Cardiac fibroblast (primary cell): ENCODE measurements at regions not wholly inside any gene's neighbourhood (a gene's known extent, or its start where the extent isn't known, plus 50 kb on each side); places are given as distances from the start of the nearest gene placed in this dataset.

ENCODE experiments used
- DNase-seq, 2 donors: peaks; one replicate each; pipeline versions ENCODE4 v3.0.0 to v3.0.0-alpha.2; 2010; ENCODE audit warnings: low read depth in 2 of 2
- H3K4me3 ChIP-seq, 2 donors: replicated peaks in 1 of 2; 1 replicate in 1 of 2; 2 replicates in 1 of 2; pipeline ENCODE4 v1.5.1; 2011; ENCODE audit warnings: low read depth in 2 of 2, low read length in 2 of 2, mild to moderate bottlenecking in 2 of 2, moderate library complexity in 1 of 2
- CTCF ChIP-seq: IDR thresholded peaks from one replicate; pipeline ENCODE4 v1.5.1; 2011; ENCODE audit warnings: low read depth, mild to moderate bottlenecking, low read length, inconsistent platforms

GRCh38 chr4:33080275-33080674 is 2360.1 kb downstream of the PCDH7 start:
- peak; percentile 10 to 84 for DNase-seq
- TF ChIP-seq CTCF: no peak

GRCh38 chr4:33085709-33086108 is 2365.5 kb downstream of the PCDH7 start:
- no peak overlapping the region for H3K4me3 ChIP-seq
- no peak for TF ChIP-seq CTCF
- DNase-seq: no peak

More at GRCh38 chr4:33080275-33080674, 2360.1 kb downstream of the PCDH7 start:
- H3K4me3 ChIP-seq: no peak overlapping the region

- H3K4me3 ChIP-seq: no peak overlapping the region
- no peak for TF ChIP-seq CTCF
- DNase-seq: peak; percentile 49 to 55
Observed at GRCh38 chr4:33086331-33086925, 2366.3 kb downstream of the PCDH7 start.

GRCh38 chr4:33088713-33089112 is 2368.5 kb downstream of the PCDH7 start:
- H3K4me3 ChIP-seq: no peak overlapping the region
- TF ChIP-seq CTCF: no peak
- peak; percentile 54 to 82 for DNase-seq

- no peak for DNase-seq
- TF ChIP-seq CTCF: no peak
- H3K4me3 ChIP-seq: no peak overlapping the region
Observed at GRCh38 chr4:33090910-33091309, 2370.7 kb downstream of the PCDH7 start.

- DNase-seq: peak; percentile 58 to 68
- no peak for TF ChIP-seq CTCF
- no peak overlapping the region for H3K4me3 ChIP-seq
Observed at GRCh38 chr4:33091961-33092360, 2371.8 kb downstream of the PCDH7 start.

- no peak for DNase-seq
- no peak overlapping the region for H3K4me3 ChIP-seq
- TF ChIP-seq CTCF: no peak
Observed at GRCh38 chr4:33104273-33104672, 2384.1 kb downstream of the PCDH7 start.
